PC-3 (cell line): ENCODE measurements at regions not wholly inside any gene's neighbourhood (a gene's known extent, or its start where the extent isn't known, plus 50 kb on each side); places are given as distances from the start of the nearest gene placed in this dataset.

Source experiments
- ATAC-seq: fragments of 200-7000 bp; cut with Tn5 transposase; 2 replicates; pipeline ENCODE4 v1.9.1; 2020; ENCODE audit warnings: mild to moderate bottlenecking, moderate library complexity
- BruUV-seq: library from RNA; stranded (reverse); fragments of 400-500 nt; replicated peaks from 2 replicates; lab custom pipeline; 2021; lab: Mats Ljungman, UMichigan
- CTCF ChIA-PET: fragments of 300-600 bp; sonication (Branson Sonifier 250); formaldehyde crosslinking; loops from one replicate; lab custom pipeline; 2022; ENCODE audit warnings: antibody characterized with exemption; lab: Charles Lee
- POLR2A ChIA-PET: fragments of 300-600 bp; sonication (Branson Sonifier 250); formaldehyde crosslinking; loops from one replicate; lab custom pipeline; 2022; ENCODE audit warnings: antibody characterized with exemption; ENCODE audit not compliant: unreplicated experiment; lab: Charles Lee
- DNase-seq: peaks from one replicate; pipeline ENCODE4 v3.0.0-alpha.2; 2015
- H2AFZ ChIP-seq: fragments of 300-600 bp; sonication (generic); 2 replicates; pipeline ENCODE4 v1.6.0; 2016; ENCODE audit warnings: antibody characterized with exemption, low read length
- H3F3A ChIP-seq: fragments of 300-600 bp; sonication (generic); one replicate; pipeline ENCODE4 v1.6.0; 2017; ENCODE audit warnings: antibody characterized with exemption, low read length, control low read depth, mild to moderate bottlenecking; ENCODE audit not compliant: unreplicated experiment
- H3K27ac ChIP-seq: fragments of 300-600 bp; sonication (generic); 2 replicates; pipeline ENCODE4 v1.5.1; 2016; ENCODE audit warnings: mild to moderate bottlenecking, low read length
- H3K27me3 ChIP-seq: fragments of 300-600 bp; sonication (generic); 2 replicates; pipeline ENCODE4 v1.6.1; 2016; ENCODE audit warnings: low read length, mixed read lengths
- H3K36me3 ChIP-seq: fragments of 300-600 bp; sonication (generic); 2 replicates; pipeline ENCODE4 v1.6.1; 2016; ENCODE audit warnings: low read depth, mixed run types, low read length, mixed read lengths
- H3K4me1 ChIP-seq: fragments of 300-600 bp; sonication (generic); 2 replicates; pipeline ENCODE4 v1.5.1; 2016; ENCODE audit warnings: low read length; ENCODE audit not compliant: insufficient read depth
- H3K4me2 ChIP-seq: fragments of 300-600 bp; sonication (generic); 2 replicates; pipeline ENCODE4 v1.6.0; 2016; ENCODE audit warnings: low read length
- H3K4me3 ChIP-seq: fragments of 300-600 bp; sonication (generic); 2 replicates; pipeline ENCODE4 v1.5.1; 2016; ENCODE audit warnings: mild to moderate bottlenecking, low read length, mixed read lengths
- H3K79me2 ChIP-seq: fragments of 300-600 bp; sonication (generic); 2 replicates; pipeline ENCODE4 v1.6.1; 2017; ENCODE audit warnings: low read length, mixed read lengths
- H3K9ac ChIP-seq: fragments of 300-600 bp; sonication (generic); 2 replicates; pipeline ENCODE4 v1.6.0; 2016; ENCODE audit warnings: mild to moderate bottlenecking, low read length
- H3K9me2 ChIP-seq: fragments of 300-600 bp; sonication (generic); replicated peaks from 2 replicates; pipeline ENCODE4 v1.6.1; 2016; ENCODE audit warnings: mixed run types, low read length, mixed read lengths
- H3K9me3 ChIP-seq: fragments of 300-600 bp; sonication (generic); 2 replicates; pipeline ENCODE4 v1.6.1; 2016; ENCODE audit warnings: low read length, mixed read lengths
- H4K20me1 ChIP-seq: fragments of 300-600 bp; sonication (generic); 2 replicates; pipeline ENCODE4 v1.6.1; 2016; ENCODE audit warnings: low read length, mixed read lengths
- CTCF ChIP-seq: fragments of 300-600 bp; sonication (generic); conservative IDR thresholded peaks from 2 replicates; pipeline ENCODE4 v1.5.1; 2017; ENCODE audit warnings: antibody characterized with exemption, low read depth, mild to moderate bottlenecking, low read length
- EZH2 ChIP-seq: fragments of 300-600 bp; sonication (generic); IDR thresholded peaks from one replicate; pipeline ENCODE4 v1.6.1; 2017; ENCODE audit warnings: antibody characterized with exemption, mild to moderate bottlenecking, low read length; ENCODE audit not compliant: unreplicated experiment
- EZH2phosphoT487 ChIP-seq: fragments of 300-600 bp; sonication (generic); IDR thresholded peaks from 2 replicates; pipeline ENCODE4 v1.6.1; 2018; ENCODE audit warnings: mild to moderate bottlenecking, antibody characterized with exemption, low read length, borderline replicate concordance
- intact Hi-C: fragments of 100-400 bp; cut with micrococcal nuclease; formaldehyde crosslinking; loops from 2 replicates; pipeline ENCODE4 v1.9.0; 2023

- H3K9me2 ChIP-seq, result no peaks in the 10 kb centered on the region
- H3K36me3 ChIP-seq, result no peaks in the 10 kb centered on the region
- POLR2A ChIA-PET, result no interaction called here
- no peaks in the 10 kb centered on the region for H3F3A ChIP-seq
- H3K9ac ChIP-seq, result no peak overlapping the region
- H2AFZ ChIP-seq, result no peak overlapping the region
- CTCF ChIA-PET, result no interaction called here
- no peak overlapping the region for H3K27ac ChIP-seq
- DNase-seq, result no peak
- TF ChIP-seq EZH2phosphoT487, result no peak
- no peak for TF ChIP-seq EZH2
- TF ChIP-seq CTCF, result no peak
- no TSS peak for BruUV-seq
- no peaks in the 10 kb centered on the region for H3K9me3 ChIP-seq
- no peak for ATAC-seq
- no peaks in the 10 kb centered on the region for H3K4me1 ChIP-seq
- no peaks in the 10 kb centered on the region for H4K20me1 ChIP-seq
- no peak overlapping the region for H3K4me3 ChIP-seq
- H3K4me2 ChIP-seq, result no peak overlapping the region
- no peaks in the 10 kb centered on the region for H3K79me2 ChIP-seq
- no peaks in the 10 kb centered on the region for H3K27me3 ChIP-seq
- intact Hi-C loops, result no loop called here
These were observed 1153.8 kb upstream of the PCDH7 start for GRCh38 chr4:29566371-29566770.

GRCh38 chr4:29571322-29571721 lies 1148.8 kb upstream of the PCDH7 start:
- POLR2A ChIA-PET, result no interaction called here
- no peak overlapping the region for H3K4me2 ChIP-seq
- no peaks in the 10 kb centered on the region for H4K20me1 ChIP-seq
- no peak for TF ChIP-seq EZH2
- no peak for TF ChIP-seq EZH2phosphoT487
- TF ChIP-seq CTCF, result no peak
- no peak for DNase-seq
- BruUV-seq, result no TSS peak
- no peaks in the 10 kb centered on the region for H3K4me1 ChIP-seq
- H2AFZ ChIP-seq, result no peak overlapping the region
- H3K4me3 ChIP-seq, result no peak overlapping the region
- H3F3A ChIP-seq, result no peaks in the 10 kb centered on the region
- no peak overlapping the region for H3K27ac ChIP-seq
- no peaks in the 10 kb centered on the region for H3K27me3 ChIP-seq
- no peaks in the 10 kb centered on the region for H3K79me2 ChIP-seq
- CTCF ChIA-PET, result no interaction called here
- no peaks in the 10 kb centered on the region for H3K9me2 ChIP-seq
- no peaks in the 10 kb centered on the region for H3K36me3 ChIP-seq
- intact Hi-C loops, result no loop called here
- ATAC-seq, result no peak
- no peaks in the 10 kb centered on the region for H3K9me3 ChIP-seq
- H3K9ac ChIP-seq, result no peak overlapping the region

- Histone ChIP-seq H3K9me3 (no peaks in the 10 kb centered on the region), H4K20me1 (no peaks in the 10 kb centered on the region), H3K4me1 (no peaks in the 10 kb centered on the region), H3K9me2 (no peaks in the 10 kb centered on the region), H3F3A (no peaks in the 10 kb centered on the region), H3K27me3 (no peaks in the 10 kb centered on the region), H3K4me3 (no peak overlapping the region), H2AFZ (no peak overlapping the region), H3K4me2 (no peak overlapping the region), H3K36me3 (no peaks in the 10 kb centered on the region), H3K79me2 (no peaks in the 10 kb centered on the region), H3K9ac (no peak overlapping the region), H3K27ac (no peak overlapping the region)
- no peak for DNase-seq
- ChIA-PET CTCF (no interaction called here), POLR2A (no interaction called here)
- intact Hi-C loops, result no loop called here
- TF ChIP-seq EZH2phosphoT487 (no peak), CTCF (no peak), EZH2 (no peak)
- no peak for ATAC-seq
- BruUV-seq, result no TSS peak
These were observed 1141.8 kb upstream of the PCDH7 start for GRCh38 chr4:29578329-29578728.
